Liver (tissue), 8 donors: ENCODE measurements at regions not wholly inside any gene's neighbourhood (a gene's known extent, or its start where the extent isn't known, plus 50 kb on each side); places are given as distances from the start of the nearest gene placed in this dataset.

Experiments used
- DNase-seq: peaks from one replicate; pipeline ENCODE4 v3.0.0-alpha.2; 2017; ENCODE audit warnings: low spot score
- H3K27ac ChIP-seq, 2 donors: one replicate each; pipeline ENCODE4 v1.7.0; 2013; ENCODE audit warnings: inconsistent platforms in 2 of 2, low read length in 2 of 2, control low read depth in 1 of 2, low read depth in 1 of 2, mild to moderate bottlenecking in 1 of 2
- H3K27me3 ChIP-seq, 4 donors: one replicate each; pipeline versions ENCODE4 v1.6.1 to v1.7.0; 2013; ENCODE audit warnings: low read length in 3 of 4, inconsistent platforms in 1 of 4, mild to moderate bottlenecking in 1 of 4, moderate library complexity in 1 of 4; ENCODE audit not compliant: control insufficient read depth in 4 of 4, insufficient read depth in 4 of 4
- H3K36me3 ChIP-seq, 4 donors: one replicate each; pipeline versions ENCODE4 v1.6.1 to v1.7.0; 2013; ENCODE audit warnings: low read length in 3 of 4, mild to moderate bottlenecking in 3 of 4, low read depth in 1 of 4, moderate library complexity in 1 of 4; ENCODE audit not compliant: control insufficient read depth in 4 of 4, insufficient read depth in 3 of 4
- H3K4me1 ChIP-seq, 4 donors: one replicate each; pipeline versions ENCODE4 v1.6.1 to v1.7.0; 2013; ENCODE audit warnings: low read length in 3 of 4, mild to moderate bottlenecking in 3 of 4, moderate library complexity in 1 of 4; ENCODE audit not compliant: control insufficient read depth in 4 of 4, insufficient read depth in 4 of 4
- H3K4me3 ChIP-seq, 3 donors: one replicate each; pipeline versions ENCODE4 v1.6.1 to v1.7.0; 2013; ENCODE audit warnings: low read length in 3 of 3, control low read depth in 1 of 3, low read depth in 1 of 3, mild to moderate bottlenecking in 1 of 3
- H3K9ac ChIP-seq, 2 donors: one replicate each; pipeline ENCODE4 v1.7.0; 2013; ENCODE audit warnings: low read length in 2 of 2, mild to moderate bottlenecking in 2 of 2, moderate library complexity in 2 of 2, control low read depth in 1 of 2, low read depth in 1 of 2
- H3K9me3 ChIP-seq, 4 donors: one replicate each; pipeline versions ENCODE4 v1.6.1 to v1.7.0; 2013; ENCODE audit warnings: low read length in 3 of 4; ENCODE audit not compliant: control insufficient read depth in 4 of 4
- ATF3 ChIP-seq: IDR thresholded peaks from 2 replicates; pipeline ENCODE4 v1.6.1; 2016; ENCODE audit warnings: antibody characterized with exemption
- EGR1 ChIP-seq, 2 donors: IDR thresholded peaks; 2 replicates each; pipeline ENCODE4 v1.6.1; 2016 to 2018; ENCODE audit warnings: antibody characterized with exemption in 2 of 2, low read depth in 2 of 2
- FOXA1 ChIP-seq: IDR thresholded peaks from 2 replicates; pipeline ENCODE4 v1.6.1; 2016; ENCODE audit warnings: antibody characterized with exemption
- FOXA2 ChIP-seq: IDR thresholded peaks from 2 replicates; pipeline ENCODE4 v1.6.1; 2016; ENCODE audit warnings: antibody characterized with exemption
- GABPA ChIP-seq, 2 donors: IDR thresholded peaks in 1 of 2; conservative IDR thresholded peaks in 1 of 2; 2 replicates each; pipeline ENCODE4 v1.6.1; 2016; ENCODE audit warnings: antibody characterized with exemption in 2 of 2, mild to moderate bottlenecking in 1 of 2, moderate library complexity in 1 of 2
- HNF4A ChIP-seq, 2 donors: conservative IDR thresholded peaks; 2 replicates each; pipeline ENCODE4 v1.6.1; 2016; ENCODE audit warnings: antibody characterized with exemption in 2 of 2, mild to moderate bottlenecking in 2 of 2
- JUND ChIP-seq, 2 donors: IDR thresholded peaks; 2 replicates each; pipeline ENCODE4 v1.6.1; 2016; ENCODE audit warnings: antibody characterized with exemption in 2 of 2
- NR2F2 ChIP-seq: IDR thresholded peaks from 2 replicates; pipeline ENCODE4 v1.6.1; 2016; ENCODE audit warnings: antibody characterized with exemption
- RAD21 ChIP-seq, 2 donors: IDR thresholded peaks; 2 replicates each; pipeline ENCODE4 v1.6.1; 2016; ENCODE audit warnings: antibody characterized with exemption in 2 of 2, mild to moderate bottlenecking in 2 of 2
- SP1 ChIP-seq: IDR thresholded peaks from 2 replicates; pipeline ENCODE4 v1.6.1; 2018; ENCODE audit warnings: antibody characterized with exemption, mild to moderate bottlenecking
- YY1 ChIP-seq: IDR thresholded peaks from 2 replicates; pipeline ENCODE4 v1.6.1; 2016; ENCODE audit warnings: antibody characterized with exemption, mild to moderate bottlenecking
- WGBS: extraction: QIAGEN DNeasy Blood & Tissue Kit; methylation state at CpG from one replicate; pipeline ENCODE4 v1.1.7; 2013; 5-methylcytosine and 5-hydroxymethylcytosine counted together
- TF ChIP-seq, protein P1 (sequence below): IDR thresholded peaks from 2 replicates; pipeline ENCODE4 v1.6.1; 2016; ENCODE audit warnings: antibody characterized with exemption
- TF ChIP-seq, protein P2 (sequence below): IDR thresholded peaks from 2 replicates; pipeline ENCODE4 v1.6.1; 2016; ENCODE audit warnings: antibody characterized with exemption, mild to moderate bottlenecking
- TF ChIP-seq, protein P3 (sequence below): fragments of 150-350 bp; IDR thresholded peaks from 2 replicates; pipeline ENCODE4 v1.5.1; 2017; ENCODE audit warnings: improper control_type of control experiment, low read depth, low read length; ENCODE audit not compliant: missing input control
- TF ChIP-seq, protein P4 (sequence below): IDR thresholded peaks from 2 replicates; pipeline ENCODE4 v1.6.1; 2016; ENCODE audit warnings: antibody characterized with exemption
- donor health status: healthy.
- donor health status: healthy.
- donor health status: healthy.
- donor health status: healthy.
- donor health status: healthy.

DNA sequence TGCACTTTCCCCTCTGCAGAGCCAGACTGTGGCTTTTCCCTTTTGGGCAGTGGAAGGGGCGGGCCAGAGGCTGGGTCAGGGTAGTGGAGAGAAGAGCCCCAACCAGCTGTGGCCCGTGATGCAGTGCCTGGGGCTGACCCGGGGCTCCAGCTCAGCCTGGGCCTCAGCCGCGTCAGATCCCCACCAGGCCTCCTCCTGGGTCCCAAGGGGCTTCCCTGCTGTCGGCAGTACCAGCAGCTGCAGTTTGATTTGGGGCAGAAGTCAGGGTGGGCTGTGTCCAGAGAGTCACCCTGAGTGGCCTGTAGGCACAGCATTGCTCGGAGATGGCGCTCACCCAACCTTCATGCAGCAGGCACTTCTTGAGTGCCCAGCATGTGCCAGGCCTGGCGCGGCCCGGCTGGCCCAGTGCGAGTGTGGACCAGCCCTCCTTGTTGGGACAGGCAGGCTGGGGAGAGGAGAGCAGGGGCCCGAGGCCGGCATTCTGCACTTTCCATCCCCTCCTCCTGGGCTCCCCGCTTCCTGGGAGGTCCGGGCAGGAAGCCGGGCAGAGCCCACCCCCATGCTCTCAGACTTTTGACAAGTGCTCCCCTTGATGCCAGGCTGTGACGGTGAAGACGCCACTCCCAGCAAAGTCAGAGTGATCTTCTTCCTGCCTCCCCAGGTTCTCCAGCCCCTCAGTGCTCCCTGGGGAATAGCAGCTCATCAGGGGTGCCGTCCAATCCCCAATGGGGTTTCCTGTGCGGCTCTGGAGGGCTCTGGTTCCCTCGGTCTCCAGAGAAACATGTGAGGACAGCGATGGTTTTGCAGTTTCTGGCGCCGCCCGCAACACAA lies 88.3 kb upstream of the COL5A1 start:
- no peak overlapping the region for H3K4me3 ChIP-seq
- TF ChIP-seq FOXA1 (no peak), ATF3 (no peak), JUND (IDR thresholded peaks at IDR 0.05) (no peak), SP1 (no peak), HNF4A (conservative IDR thresholded peaks at IDR 0.05) (no peak), FOXA2 (no peak), YY1 (no peak), RAD21 (IDR thresholded peaks at IDR 0.05) (no peak), NR2F2 (no peak), EGR1 (IDR thresholded peaks at IDR 0.05; ENCODE audit: low read depth in 2 of 2) (no peak)
- TF ChIP-seq, protein P1, sequence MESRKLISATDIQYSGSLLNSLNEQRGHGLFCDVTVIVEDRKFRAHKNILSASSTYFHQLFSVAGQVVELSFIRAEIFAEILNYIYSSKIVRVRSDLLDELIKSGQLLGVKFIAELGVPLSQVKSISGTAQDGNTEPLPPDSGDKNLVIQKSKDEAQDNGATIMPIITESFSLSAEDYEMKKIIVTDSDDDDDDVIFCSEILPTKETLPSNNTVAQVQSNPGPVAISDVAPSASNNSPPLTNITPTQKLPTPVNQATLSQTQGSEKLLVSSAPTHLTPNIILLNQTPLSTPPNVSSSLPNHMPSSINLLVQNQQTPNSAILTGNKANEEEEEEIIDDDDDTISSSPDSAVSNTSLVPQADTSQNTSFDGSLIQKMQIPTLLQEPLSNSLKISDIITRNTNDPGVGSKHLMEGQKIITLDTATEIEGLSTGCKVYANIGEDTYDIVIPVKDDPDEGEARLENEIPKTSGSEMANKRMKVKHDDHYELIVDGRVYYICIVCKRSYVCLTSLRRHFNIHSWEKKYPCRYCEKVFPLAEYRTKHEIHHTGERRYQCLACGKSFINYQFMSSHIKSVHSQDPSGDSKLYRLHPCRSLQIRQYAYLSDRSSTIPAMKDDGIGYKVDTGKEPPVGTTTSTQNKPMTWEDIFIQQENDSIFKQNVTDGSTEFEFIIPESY = no peak
- TF ChIP-seq, protein P2, sequence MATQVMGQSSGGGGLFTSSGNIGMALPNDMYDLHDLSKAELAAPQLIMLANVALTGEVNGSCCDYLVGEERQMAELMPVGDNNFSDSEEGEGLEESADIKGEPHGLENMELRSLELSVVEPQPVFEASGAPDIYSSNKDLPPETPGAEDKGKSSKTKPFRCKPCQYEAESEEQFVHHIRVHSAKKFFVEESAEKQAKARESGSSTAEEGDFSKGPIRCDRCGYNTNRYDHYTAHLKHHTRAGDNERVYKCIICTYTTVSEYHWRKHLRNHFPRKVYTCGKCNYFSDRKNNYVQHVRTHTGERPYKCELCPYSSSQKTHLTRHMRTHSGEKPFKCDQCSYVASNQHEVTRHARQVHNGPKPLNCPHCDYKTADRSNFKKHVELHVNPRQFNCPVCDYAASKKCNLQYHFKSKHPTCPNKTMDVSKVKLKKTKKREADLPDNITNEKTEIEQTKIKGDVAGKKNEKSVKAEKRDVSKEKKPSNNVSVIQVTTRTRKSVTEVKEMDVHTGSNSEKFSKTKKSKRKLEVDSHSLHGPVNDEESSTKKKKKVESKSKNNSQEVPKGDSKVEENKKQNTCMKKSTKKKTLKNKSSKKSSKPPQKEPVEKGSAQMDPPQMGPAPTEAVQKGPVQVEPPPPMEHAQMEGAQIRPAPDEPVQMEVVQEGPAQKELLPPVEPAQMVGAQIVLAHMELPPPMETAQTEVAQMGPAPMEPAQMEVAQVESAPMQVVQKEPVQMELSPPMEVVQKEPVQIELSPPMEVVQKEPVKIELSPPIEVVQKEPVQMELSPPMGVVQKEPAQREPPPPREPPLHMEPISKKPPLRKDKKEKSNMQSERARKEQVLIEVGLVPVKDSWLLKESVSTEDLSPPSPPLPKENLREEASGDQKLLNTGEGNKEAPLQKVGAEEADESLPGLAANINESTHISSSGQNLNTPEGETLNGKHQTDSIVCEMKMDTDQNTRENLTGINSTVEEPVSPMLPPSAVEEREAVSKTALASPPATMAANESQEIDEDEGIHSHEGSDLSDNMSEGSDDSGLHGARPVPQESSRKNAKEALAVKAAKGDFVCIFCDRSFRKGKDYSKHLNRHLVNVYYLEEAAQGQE = no peak
- TF ChIP-seq, protein P3, sequence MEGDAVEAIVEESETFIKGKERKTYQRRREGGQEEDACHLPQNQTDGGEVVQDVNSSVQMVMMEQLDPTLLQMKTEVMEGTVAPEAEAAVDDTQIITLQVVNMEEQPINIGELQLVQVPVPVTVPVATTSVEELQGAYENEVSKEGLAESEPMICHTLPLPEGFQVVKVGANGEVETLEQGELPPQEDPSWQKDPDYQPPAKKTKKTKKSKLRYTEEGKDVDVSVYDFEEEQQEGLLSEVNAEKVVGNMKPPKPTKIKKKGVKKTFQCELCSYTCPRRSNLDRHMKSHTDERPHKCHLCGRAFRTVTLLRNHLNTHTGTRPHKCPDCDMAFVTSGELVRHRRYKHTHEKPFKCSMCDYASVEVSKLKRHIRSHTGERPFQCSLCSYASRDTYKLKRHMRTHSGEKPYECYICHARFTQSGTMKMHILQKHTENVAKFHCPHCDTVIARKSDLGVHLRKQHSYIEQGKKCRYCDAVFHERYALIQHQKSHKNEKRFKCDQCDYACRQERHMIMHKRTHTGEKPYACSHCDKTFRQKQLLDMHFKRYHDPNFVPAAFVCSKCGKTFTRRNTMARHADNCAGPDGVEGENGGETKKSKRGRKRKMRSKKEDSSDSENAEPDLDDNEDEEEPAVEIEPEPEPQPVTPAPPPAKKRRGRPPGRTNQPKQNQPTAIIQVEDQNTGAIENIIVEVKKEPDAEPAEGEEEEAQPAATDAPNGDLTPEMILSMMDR = no peak
- TF ChIP-seq, protein P4, sequence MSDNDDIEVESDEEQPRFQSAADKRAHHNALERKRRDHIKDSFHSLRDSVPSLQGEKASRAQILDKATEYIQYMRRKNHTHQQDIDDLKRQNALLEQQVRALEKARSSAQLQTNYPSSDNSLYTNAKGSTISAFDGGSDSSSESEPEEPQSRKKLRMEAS = no peak
- WGBS = 66% methylated on average over 26 of the region's 26 CpGs
- H3K27ac ChIP-seq = no peak overlapping the region
- H3K9ac ChIP-seq = no peak overlapping the region
- DNase-seq = no peak
- H3K9me3 ChIP-seq = peaks cover 0 to 5% (median 0%) of the 10 kb centered on the region in 4 donors
- no peaks in the 10 kb centered on the region for H3K36me3 ChIP-seq
- H3K4me1 ChIP-seq = no peaks in the 10 kb centered on the region
- H3K27me3 ChIP-seq = peaks cover 0 to 3% (median under 1%) of the 10 kb centered on the region in 4 donors

- no peak overlapping the region for H3K4me3 ChIP-seq
- no peak for DNase-seq
- H3K27me3 ChIP-seq = peaks cover 0 to 3% (median under 1%) of the 10 kb centered on the region in 4 donors
- H3K4me1 ChIP-seq = no peaks in the 10 kb centered on the region
- TF ChIP-seq NR2F2 = no peak
- TF ChIP-seq GABPA (IDR thresholded peaks at IDR 0.05 in 1 of 2, conservative IDR thresholded peaks at IDR 0.05 in 1 of 2) = no peak
- no peak for TF ChIP-seq FOXA2
- TF ChIP-seq, protein P4 = no peak
- no peak for TF ChIP-seq JUND (IDR thresholded peaks at IDR 0.05)
- TF ChIP-seq, protein P1 = no peak
- no peak overlapping the region for H3K27ac ChIP-seq
- H3K9me3 ChIP-seq = peaks cover 0 to 5% (median 0%) of the 10 kb centered on the region in 4 donors
- no peak overlapping the region for H3K9ac ChIP-seq
- WGBS = 79% methylated on average over 10 of the region's 10 CpGs
- no peaks in the 10 kb centered on the region for H3K36me3 ChIP-seq
Observed at GRCh38 chr9:134553996-134554372, 87.6 kb upstream of the COL5A1 start.
